Adrenal gland (tissue), 9 donors: ENCODE measurements at regions not wholly inside any gene's neighbourhood (a gene's known extent, or its start where the extent isn't known, plus 50 kb on each side); places are given as distances from the start of the nearest gene placed in this dataset.

Source experiments
- DNase-seq, 7 donors: peaks; one replicate each; pipeline ENCODE4 v3.0.0-alpha.2; 2019 to 2020
- H3K27ac ChIP-seq, 5 donors: fragments of 200-600 bp; sonication (generic) in 4 of 5; 1 replicate in 3 of 5; 2 replicates in 2 of 5; pipeline versions ENCODE4 v1.5.1 to v1.8.0; 2016 to 2020; ENCODE audit warnings: mild to moderate bottlenecking in 1 of 5
- H3K27me3 ChIP-seq: fragments of 200-600 bp; 2 replicates; pipeline ENCODE4 v1.8.0; 2021
- H3K36me3 ChIP-seq, 2 donors: fragments of 200-600 bp; replicated peaks in 1 of 2; 1 replicate in 1 of 2; 2 replicates in 1 of 2; pipeline versions ENCODE4 v1.5.1 to v1.8.0; 2018 to 2022
- H3K4me1 ChIP-seq, 2 donors: fragments of 200-600 bp; replicated peaks in 1 of 2; 1 replicate in 1 of 2; 2 replicates in 1 of 2; pipeline versions ENCODE4 v1.5.1 to v1.8.0; 2018 to 2021
- H3K4me3 ChIP-seq, 4 donors: fragments of 200-600 bp; sonication (generic) in 3 of 4; one replicate each; pipeline ENCODE4 v1.5.1; 2016 to 2018
- H3K9me3 ChIP-seq, 3 donors: fragments of 200-600 bp; sonication (generic) in 1 of 3; replicated peaks in 1 of 3; 1 replicate in 2 of 3; 2 replicates in 1 of 3; pipeline versions ENCODE4 v1.5.1 to v1.8.0; 2016 to 2021
- CTCF ChIP-seq, 6 experiments: fragments of 450-650 bp in 4 of 6; fragments of 200-600 bp in 2 of 6; sonication (generic) in 1 of 6; IDR thresholded peaks; 1 replicate in 5 of 6; 2 replicates in 1 of 6; pipeline versions ENCODE4 v1.5.1 to v1.8.0; 2016 to 2021; ENCODE audit warnings: antibody characterized with exemption in 6 of 6, mild to moderate bottlenecking in 2 of 6, moderate library complexity in 1 of 6
- POLR2A ChIP-seq, 2 donors: fragments of 450-650 bp; IDR thresholded peaks; one replicate each; pipeline ENCODE4 v1.6.1; 2017; ENCODE audit warnings: antibody characterized with exemption in 2 of 2, mild to moderate bottlenecking in 2 of 2, moderate library complexity in 1 of 2
- WGBS, 4 donors: extraction: QIAGEN DNeasy Blood & Tissue Kit in 2 of 4; methylation state at CpG; one replicate each; pipeline versions ENCODE4 v1.1.5 to v1.1.7; 2013 to 2017; 5-methylcytosine and 5-hydroxymethylcytosine counted together
- intact Hi-C, 2 donors: fragments of 100-400 bp; cut with DNase I; formaldehyde crosslinking; loops; one replicate each; pipeline versions ENCODE4 v1.14.1 to v1.15.0; 2022 to 2023
- donor health status: healthy with polysubstance abuse.
- donor health status: Bipolar disorder and iron deficiency.
- donor health status: DM: yes; HTN: yes; CAD: no.
- donor health status: DM: no; HTN: no; CAD: no.
- donor health status: DM: no; HTN: no; CAD: no.

- Histone ChIP-seq H3K9me3 (no peaks in the 10 kb centered on the region), H3K4me1 (no peaks in the 10 kb centered on the region), H3K36me3 (no peaks in the 10 kb centered on the region), H3K4me3 (no peak overlapping the region), H3K27ac (no peak overlapping the region), H3K27me3 (no peaks in the 10 kb centered on the region)
- 61 to 77% (median 69%) methylated on average over 4 of the region's 4 CpGs for whole genome bisulfite sequencing, 4 donors
- no peak for DNase-seq
- intact Hi-C loops = no loop called here
- TF ChIP-seq CTCF (IDR thresholded peaks at IDR 0.05) (no peak), POLR2A (IDR thresholded peaks at IDR 0.05) (no peak)
Observed at GRCh38 chr7:88465600-88465999, 158.9 kb upstream of the STEAP4 start.

GRCh38 chr7:88462799-88463198, 156.1 kb upstream of the STEAP4 start:
- no peaks in the 10 kb centered on the region for H3K36me3 ChIP-seq
- H3K9me3 ChIP-seq = no peaks in the 10 kb centered on the region
- intact Hi-C loops = no loop called here
- no peak for DNase-seq
- TF ChIP-seq POLR2A (IDR thresholded peaks at IDR 0.05) (no peak), CTCF (IDR thresholded peaks at IDR 0.05) (no peak)
- no peaks in the 10 kb centered on the region for H3K27me3 ChIP-seq
- no peak overlapping the region for H3K27ac ChIP-seq
- no peaks in the 10 kb centered on the region for H3K4me1 ChIP-seq
- H3K4me3 ChIP-seq = no peak overlapping the region

GRCh38 chr7:88460650-88461049, 154.0 kb upstream of the STEAP4 start:
- H3K4me1 ChIP-seq = no peaks in the 10 kb centered on the region
- H3K27me3 ChIP-seq = no peaks in the 10 kb centered on the region
- intact Hi-C loops = no loop called here
- H3K9me3 ChIP-seq = no peaks in the 10 kb centered on the region
- TF ChIP-seq CTCF (IDR thresholded peaks at IDR 0.05) = no peak
- H3K36me3 ChIP-seq = no peaks in the 10 kb centered on the region
- no peak overlapping the region for H3K27ac ChIP-seq
- no peak overlapping the region for H3K4me3 ChIP-seq
- DNase-seq = no peak

- TF ChIP-seq CTCF (IDR thresholded peaks at IDR 0.05) (no peak), POLR2A (IDR thresholded peaks at IDR 0.05) (no peak)
- no peaks in the 10 kb centered on the region for H3K27me3 ChIP-seq
- intact Hi-C loops = no loop called here
- H3K4me3 ChIP-seq = no peak overlapping the region
- no peaks in the 10 kb centered on the region for H3K36me3 ChIP-seq
- no peak for DNase-seq
- H3K27ac ChIP-seq = no peak overlapping the region
- no peaks in the 10 kb centered on the region for H3K4me1 ChIP-seq
- H3K9me3 ChIP-seq = no peaks in the 10 kb centered on the region
Observed at GRCh38 chr7:88458946-88459345, 152.3 kb upstream of the STEAP4 start.

- DNase-seq = no peak
- Histone ChIP-seq H3K36me3 (no peaks in the 10 kb centered on the region), H3K9me3 (no peaks in the 10 kb centered on the region), H3K4me3 (no peak overlapping the region), H3K4me1 (no peaks in the 10 kb centered on the region), H3K27me3 (no peaks in the 10 kb centered on the region), H3K27ac (no peak overlapping the region)
- TF ChIP-seq CTCF (IDR thresholded peaks at IDR 0.05) (no peak), POLR2A (IDR thresholded peaks at IDR 0.05) (no peak)
- intact Hi-C loops = no loop called here
Observed at GRCh38 chr7:88458279-88458678, 151.6 kb upstream of the STEAP4 start.
